Panc1 (cell line): ENCODE measurements at regions not wholly inside any gene's neighbourhood (a gene's known extent, or its start where the extent isn't known, plus 50 kb on each side); places are given as distances from the start of the nearest gene placed in this dataset.
"Not testable (repeated sequence)": the region's sequence is repeated elsewhere in the genome, so short reads cannot be mapped to it uniquely, and the experiment has no call there.

Experiments
- ATAC-seq: fragments of 200-7000 bp; cut with Tn5 transposase; 2 replicates; pipeline ENCODE4 v1.9.1; 2020; ENCODE audit warnings: mild to moderate bottlenecking, moderate library complexity
- BruUV-seq: library from RNA; stranded (reverse); fragments of 400-500 nt; replicated peaks from 2 replicates; lab custom pipeline; 2021; lab: Mats Ljungman, UMichigan
- CTCF ChIA-PET: fragments of 300-600 bp; sonication (Branson Sonifier 250); formaldehyde crosslinking; loops from one replicate; lab custom pipeline; 2022; ENCODE audit warnings: antibody characterized with exemption; lab: Charles Lee
- POLR2A ChIA-PET: fragments of 300-600 bp; sonication (Branson Sonifier 250); formaldehyde crosslinking; loops from one replicate; lab custom pipeline; 2022; ENCODE audit warnings: antibody characterized with exemption; lab: Charles Lee
- DNase-seq: peaks from one replicate; pipeline ENCODE4 v3.0.0-alpha.2; 2010; ENCODE audit warnings: low read depth, low spot score
- H3K27ac ChIP-seq: 2 replicates; pipeline ENCODE4 v1.5.1; 2011; ENCODE audit warnings: mild to moderate bottlenecking, low read length, inconsistent platforms
- H3K27me3 ChIP-seq: fragments of 200-500 bp; sonication (Bioruptor generic); 2 replicates; pipeline ENCODE4 v1.6.0; 2014; ENCODE audit warnings: low read length, inconsistent platforms; ENCODE audit not compliant: control insufficient read depth, insufficient read depth
- H3K36me3 ChIP-seq: fragments of 200-500 bp; sonication (Bioruptor generic); 2 replicates; pipeline ENCODE4 v1.5.1; 2014; ENCODE audit warnings: inconsistent platforms, mild to moderate bottlenecking, low read length, moderate library complexity; ENCODE audit not compliant: control insufficient read depth, insufficient read depth
- H3K4me1 ChIP-seq: 2 replicates; pipeline ENCODE4 v1.5.1; 2011; ENCODE audit warnings: inconsistent platforms, mild to moderate bottlenecking, low read length, moderate library complexity; ENCODE audit not compliant: control insufficient read depth, insufficient read depth
- H3K4me3 ChIP-seq, 2 experiments: 2 replicates each; pipeline ENCODE4 v1.5.1; 2011 to 2012; ENCODE audit warnings: low read depth in 2 of 2, low read length in 2 of 2, mild to moderate bottlenecking in 2 of 2, inconsistent platforms in 1 of 2, moderate library complexity in 1 of 2
- H3K9me3 ChIP-seq: fragments of 200-500 bp; sonication (Bioruptor generic); 2 replicates; pipeline ENCODE4 v1.5.1; 2014; ENCODE audit warnings: low read depth, mild to moderate bottlenecking, inconsistent platforms, low read length, moderate library complexity; ENCODE audit not compliant: control insufficient read depth, insufficient read depth
- POLR2AphosphoS5 ChIP-seq: IDR thresholded peaks from 2 replicates; pipeline ENCODE4 v1.6.1; 2012; ENCODE audit warnings: mild to moderate bottlenecking, low read depth, low read length, moderate library complexity
- SIN3A ChIP-seq: IDR thresholded peaks from 2 replicates; pipeline ENCODE4 v1.6.1; 2012; ENCODE audit warnings: low read depth, mild to moderate bottlenecking, low read length, moderate library complexity, borderline replicate concordance; ENCODE audit not compliant: insufficient read depth
- TCF7L2 ChIP-seq: IDR thresholded peaks from 2 replicates; pipeline ENCODE4 v1.6.1; 2011; ENCODE audit warnings: mild to moderate bottlenecking, low read depth, low read length, inconsistent platforms
- in situ Hi-C: cut with HindIII; loops from 2 replicates; pipeline ENCODE4 v1.10.0; 2016; ENCODE audit warnings: low sequenced_read_pairs, low pct_unique_long_range_greater_than_20kb
- intact Hi-C: fragments of 100-400 bp; cut with micrococcal nuclease; formaldehyde crosslinking; loops from one replicate; pipeline ENCODE4 v1.10.0; 2022; ENCODE audit not compliant: unreplicated experiment
- TF ChIP-seq, protein P1 (sequence below), 2 experiments: IDR thresholded peaks; 2 replicates each; pipeline ENCODE4 v1.6.1; 2011 to 2012; ENCODE audit warnings: low read depth in 2 of 2, control low read depth in 1 of 2, low read length in 1 of 2, mild to moderate bottlenecking in 1 of 2, moderate library complexity in 1 of 2; ENCODE audit not compliant: insufficient read depth in 1 of 2
- TF ChIP-seq, protein P2 (sequence below): fragments of 450-650 bp; IDR thresholded peaks from 2 replicates; pipeline ENCODE4 v1.5.1; 2017; ENCODE audit warnings: mild to moderate bottlenecking

DNA sequence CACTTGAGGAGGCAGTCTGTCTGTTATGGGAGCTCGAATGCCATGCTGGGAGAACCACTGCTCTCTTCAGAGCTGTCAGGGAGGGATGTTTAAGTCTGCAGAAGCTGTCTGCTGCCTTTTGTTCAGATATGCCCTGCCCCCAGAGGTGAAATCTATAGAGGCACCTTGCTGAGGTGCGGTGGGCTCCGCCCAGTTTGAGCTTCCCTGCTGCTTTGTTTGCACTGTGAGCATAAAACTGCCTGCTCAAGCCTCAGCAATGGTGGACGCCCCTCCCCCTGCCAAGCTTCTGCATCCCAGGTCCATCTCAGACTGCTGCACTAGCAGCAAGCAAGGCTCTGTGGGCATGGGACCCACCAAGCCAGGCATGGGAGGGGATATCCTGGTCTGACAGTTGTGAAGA lies 247.5 kb downstream of the LMX1A start:
- CTCF ChIA-PET, result no interaction called here
- H3K27ac ChIP-seq, result no peak overlapping the region

DNA sequence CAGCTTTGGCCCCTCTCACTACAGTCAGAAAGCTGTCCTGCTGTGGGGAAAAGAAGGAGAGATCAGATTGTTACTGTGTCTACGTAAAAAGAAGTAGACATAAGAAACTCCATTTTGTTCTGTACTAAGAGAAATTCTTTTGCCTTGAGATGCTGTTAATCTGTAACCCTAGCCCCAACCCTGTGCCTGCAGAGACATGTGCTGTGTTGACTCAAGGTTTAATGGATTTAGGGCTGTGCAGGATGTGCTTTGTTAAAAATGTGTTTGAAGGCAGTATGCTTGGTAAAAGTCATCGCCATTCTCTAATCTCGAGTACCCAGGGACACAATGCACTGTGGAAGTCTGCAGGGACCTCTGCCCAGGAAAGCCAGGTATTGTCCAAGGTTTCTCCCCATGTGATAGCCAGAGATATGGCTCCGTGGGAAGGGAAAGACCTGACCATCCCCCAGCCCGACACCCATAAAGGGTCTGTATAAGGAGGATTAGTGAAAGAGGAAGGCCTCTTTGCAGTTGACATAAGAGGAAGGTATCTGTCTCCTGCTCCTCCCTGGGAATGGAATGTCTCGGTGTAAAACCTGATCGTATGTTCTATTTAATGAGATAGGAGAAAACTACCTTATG lies 263.9 kb downstream of the LMX1A start:
- H3K9me3 ChIP-seq, ATAC-seq, DNase-seq, CTCF ChIA-PET, H3K27ac ChIP-seq, POLR2A ChIA-PET, H3K27me3 ChIP-seq, H3K36me3 ChIP-seq, H3K4me3 ChIP-seq, H3K4me1 ChIP-seq, in situ Hi-C loops, BruUV-seq, intact Hi-C loops: not testable (repeated sequence)

More for the DNA sequence above, 247.5 kb downstream of the LMX1A start:
- Histone ChIP-seq H3K36me3 (no peaks in the 10 kb centered on the region), H3K9me3 (no peaks in the 10 kb centered on the region), H3K4me3 (no peak overlapping the region), H3K27me3 (no peaks in the 10 kb centered on the region), H3K4me1 (no peaks in the 10 kb centered on the region)
- DNase-seq, result no peak
- no TSS peak for BruUV-seq
- intact Hi-C loops (no loop called here), in situ Hi-C loops (no loop called here)
- ATAC-seq, result no peak
- no peak for TF ChIP-seq TCF7L2
- TF ChIP-seq, protein P1, sequence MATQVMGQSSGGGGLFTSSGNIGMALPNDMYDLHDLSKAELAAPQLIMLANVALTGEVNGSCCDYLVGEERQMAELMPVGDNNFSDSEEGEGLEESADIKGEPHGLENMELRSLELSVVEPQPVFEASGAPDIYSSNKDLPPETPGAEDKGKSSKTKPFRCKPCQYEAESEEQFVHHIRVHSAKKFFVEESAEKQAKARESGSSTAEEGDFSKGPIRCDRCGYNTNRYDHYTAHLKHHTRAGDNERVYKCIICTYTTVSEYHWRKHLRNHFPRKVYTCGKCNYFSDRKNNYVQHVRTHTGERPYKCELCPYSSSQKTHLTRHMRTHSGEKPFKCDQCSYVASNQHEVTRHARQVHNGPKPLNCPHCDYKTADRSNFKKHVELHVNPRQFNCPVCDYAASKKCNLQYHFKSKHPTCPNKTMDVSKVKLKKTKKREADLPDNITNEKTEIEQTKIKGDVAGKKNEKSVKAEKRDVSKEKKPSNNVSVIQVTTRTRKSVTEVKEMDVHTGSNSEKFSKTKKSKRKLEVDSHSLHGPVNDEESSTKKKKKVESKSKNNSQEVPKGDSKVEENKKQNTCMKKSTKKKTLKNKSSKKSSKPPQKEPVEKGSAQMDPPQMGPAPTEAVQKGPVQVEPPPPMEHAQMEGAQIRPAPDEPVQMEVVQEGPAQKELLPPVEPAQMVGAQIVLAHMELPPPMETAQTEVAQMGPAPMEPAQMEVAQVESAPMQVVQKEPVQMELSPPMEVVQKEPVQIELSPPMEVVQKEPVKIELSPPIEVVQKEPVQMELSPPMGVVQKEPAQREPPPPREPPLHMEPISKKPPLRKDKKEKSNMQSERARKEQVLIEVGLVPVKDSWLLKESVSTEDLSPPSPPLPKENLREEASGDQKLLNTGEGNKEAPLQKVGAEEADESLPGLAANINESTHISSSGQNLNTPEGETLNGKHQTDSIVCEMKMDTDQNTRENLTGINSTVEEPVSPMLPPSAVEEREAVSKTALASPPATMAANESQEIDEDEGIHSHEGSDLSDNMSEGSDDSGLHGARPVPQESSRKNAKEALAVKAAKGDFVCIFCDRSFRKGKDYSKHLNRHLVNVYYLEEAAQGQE (IDR thresholded peaks at IDR 0.05; ENCODE audit: insufficient read depth in 1 of 2, low read depth in 2 of 2, low read length in 1 of 2), result no peak
- TF ChIP-seq, protein P2, sequence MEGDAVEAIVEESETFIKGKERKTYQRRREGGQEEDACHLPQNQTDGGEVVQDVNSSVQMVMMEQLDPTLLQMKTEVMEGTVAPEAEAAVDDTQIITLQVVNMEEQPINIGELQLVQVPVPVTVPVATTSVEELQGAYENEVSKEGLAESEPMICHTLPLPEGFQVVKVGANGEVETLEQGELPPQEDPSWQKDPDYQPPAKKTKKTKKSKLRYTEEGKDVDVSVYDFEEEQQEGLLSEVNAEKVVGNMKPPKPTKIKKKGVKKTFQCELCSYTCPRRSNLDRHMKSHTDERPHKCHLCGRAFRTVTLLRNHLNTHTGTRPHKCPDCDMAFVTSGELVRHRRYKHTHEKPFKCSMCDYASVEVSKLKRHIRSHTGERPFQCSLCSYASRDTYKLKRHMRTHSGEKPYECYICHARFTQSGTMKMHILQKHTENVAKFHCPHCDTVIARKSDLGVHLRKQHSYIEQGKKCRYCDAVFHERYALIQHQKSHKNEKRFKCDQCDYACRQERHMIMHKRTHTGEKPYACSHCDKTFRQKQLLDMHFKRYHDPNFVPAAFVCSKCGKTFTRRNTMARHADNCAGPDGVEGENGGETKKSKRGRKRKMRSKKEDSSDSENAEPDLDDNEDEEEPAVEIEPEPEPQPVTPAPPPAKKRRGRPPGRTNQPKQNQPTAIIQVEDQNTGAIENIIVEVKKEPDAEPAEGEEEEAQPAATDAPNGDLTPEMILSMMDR, result no peak
- TF ChIP-seq POLR2AphosphoS5, result no peak
- no peak for TF ChIP-seq SIN3A
- POLR2A ChIA-PET, result no interaction called here

DNA sequence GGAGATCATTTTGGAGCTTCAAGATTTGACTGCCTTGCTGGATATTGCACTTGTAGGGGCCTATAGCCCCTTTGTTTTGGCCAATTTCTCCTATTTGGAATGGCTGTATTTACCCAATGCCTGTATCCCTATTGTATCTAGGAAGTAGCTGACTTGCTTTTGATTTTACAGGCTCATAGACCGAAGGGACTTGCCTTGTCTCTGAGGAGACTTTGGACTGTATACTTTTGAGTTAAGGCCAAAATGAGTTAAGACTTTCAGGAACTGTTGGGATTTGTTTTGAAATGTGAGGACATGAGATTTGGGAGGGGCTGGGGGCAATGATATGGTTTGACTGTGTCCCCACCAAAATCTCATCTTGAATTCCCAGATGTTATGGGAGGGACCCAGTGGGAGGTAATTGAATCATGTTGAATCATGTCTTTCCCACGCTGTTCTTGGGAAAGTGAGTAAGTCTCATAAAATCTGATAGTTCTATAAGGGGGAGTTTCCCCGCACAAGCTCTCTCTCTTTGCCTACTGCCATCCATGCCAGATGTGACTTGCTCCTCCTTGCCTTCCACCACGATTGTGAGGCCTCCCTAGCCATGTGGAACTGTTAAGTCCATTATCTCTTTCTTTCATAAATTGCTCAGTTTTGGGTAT lies 276.1 kb downstream of the LMX1A start:
- H3K27ac ChIP-seq, result no peak overlapping the region
- H3K9me3 ChIP-seq, result no peaks in the 10 kb centered on the region
- DNase-seq (no peak), ATAC-seq (no peak)
- TF ChIP-seq POLR2AphosphoS5 (no peak), SIN3A (no peak), TCF7L2 (no peak)
- TF ChIP-seq, protein P2, result no peak
- TF ChIP-seq, protein P1 (IDR thresholded peaks at IDR 0.05; ENCODE audit: insufficient read depth in 1 of 2, low read depth in 2 of 2, low read length in 1 of 2), result no peak
- ChIA-PET POLR2A (no interaction called here), CTCF (no interaction called here)
- H3K36me3 ChIP-seq, result no peaks in the 10 kb centered on the region
- H3K4me3 ChIP-seq, result no peak overlapping the region
- no peaks in the 10 kb centered on the region for H3K4me1 ChIP-seq
- in situ Hi-C loops (no loop called here), intact Hi-C loops (no loop called here)
- H3K27me3 ChIP-seq, result no peaks in the 10 kb centered on the region
- no TSS peak for BruUV-seq
